ES-I3 (cell line): ENCODE measurements at regions not wholly inside any gene's neighbourhood (a gene's known extent, or its start where the extent isn't known, plus 50 kb on each side); places are given as distances from the start of the nearest gene placed in this dataset.
"Not testable (repeated sequence)": the region's sequence is repeated elsewhere in the genome, so short reads cannot be mapped to it uniquely, and the experiment has no call there.

Experiments
- H3K36me3 ChIP-seq: 2 replicates; pipeline ENCODE4 v1.6.1; 2013; ENCODE audit warnings: mild to moderate bottlenecking, low read length, control low read depth, moderate library complexity; ENCODE audit not compliant: insufficient read depth
- H3K4me1 ChIP-seq: 2 replicates; pipeline ENCODE4 v1.6.1; 2013; ENCODE audit warnings: mild to moderate bottlenecking, control low read depth, low read length; ENCODE audit not compliant: insufficient read depth
- H3K9ac ChIP-seq: 2 replicates; pipeline ENCODE4 v1.6.1; 2013; ENCODE audit warnings: low read depth, mild to moderate bottlenecking, low read length, moderate library complexity
- H3K9me3 ChIP-seq: 2 replicates; pipeline ENCODE4 v1.6.1; 2013; ENCODE audit warnings: mild to moderate bottlenecking, low read length, moderate library complexity; ENCODE audit not compliant: control insufficient read depth, insufficient read depth

DNA sequence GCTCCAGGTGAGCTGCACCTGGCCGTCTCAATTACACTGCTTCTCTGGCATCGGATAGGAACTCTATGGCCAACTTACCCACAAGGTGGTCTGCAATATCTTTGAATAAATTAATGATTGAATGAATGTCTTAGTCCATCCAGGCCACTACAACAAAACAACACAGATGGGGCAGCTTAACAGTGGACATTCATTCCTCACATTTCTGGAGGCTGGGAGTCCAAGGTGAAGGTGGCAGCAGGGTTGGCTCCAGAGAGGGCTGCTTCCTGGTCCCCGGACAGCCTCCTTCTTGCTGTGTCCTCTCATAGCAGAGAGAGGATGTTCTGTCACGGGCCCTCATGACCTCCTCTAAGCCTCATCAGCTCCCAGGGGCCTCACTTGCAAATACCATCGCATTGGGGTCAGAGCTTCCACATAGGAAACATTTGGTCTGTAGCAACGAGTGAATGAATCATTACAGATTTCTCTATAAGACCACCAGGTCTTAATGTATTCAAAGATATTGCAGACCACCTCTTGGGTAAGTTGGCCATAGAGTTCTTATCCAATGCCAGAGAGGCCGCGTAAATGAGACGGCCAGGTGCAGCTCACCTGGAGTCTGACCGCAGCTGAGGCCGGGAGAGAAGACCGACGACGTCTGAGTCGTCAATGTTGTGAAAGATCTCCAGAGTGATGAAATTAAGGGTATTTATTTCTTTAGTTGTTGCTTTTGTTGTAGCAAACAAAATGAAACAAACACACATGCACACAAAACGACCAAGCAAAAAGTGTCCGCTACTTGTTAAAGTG is 182.7 kb upstream of the C14orf180 start:
- Histone ChIP-seq H3K36me3 (no peaks in the 10 kb centered on the region), H3K9ac (no peak overlapping the region), H3K9me3 (peaks cover 3% of the 10 kb centered on the region), H3K4me1 (no peaks in the 10 kb centered on the region)

DNA sequence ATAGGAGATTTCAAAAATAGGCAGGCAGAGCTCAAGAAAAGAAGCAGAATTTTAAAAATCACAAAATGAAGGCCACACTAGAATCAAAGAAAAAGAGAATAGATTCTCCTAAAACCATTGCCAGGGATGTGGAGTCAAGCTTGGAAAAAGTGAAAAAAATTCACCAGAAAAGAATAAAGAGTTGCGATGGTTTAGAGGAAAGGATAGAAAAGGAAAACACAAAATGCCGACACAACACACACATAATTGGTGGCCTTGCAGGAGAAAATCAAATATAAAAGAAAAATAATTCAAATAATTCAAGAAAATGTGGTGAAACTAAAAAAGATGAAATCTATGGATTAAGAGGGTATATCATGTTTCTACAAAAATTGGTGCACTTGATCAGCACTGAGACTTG is 181.6 kb upstream of the C14orf180 start:
- Histone ChIP-seq H3K9me3 (peaks cover 3% of the 10 kb centered on the region), H3K9ac (no peak overlapping the region), H3K4me1 (no peaks in the 10 kb centered on the region)

GRCh38 chr14:104398656-104399055 is 180.9 kb upstream of the C14orf180 start:
- Histone ChIP-seq H3K4me1 (peaks cover 4% of the 10 kb centered on the region; the same call in 1 of the 2 replicates), H3K36me3 (no peaks in the 10 kb centered on the region), H3K9me3 (peaks cover 3% of the 10 kb centered on the region), H3K9ac (no peak overlapping the region)

More for the DNA sequence above, 181.6 kb upstream of the C14orf180 start:
- no peaks in the 10 kb centered on the region for H3K36me3 ChIP-seq

GRCh38 chr14:104399432-104400155 is 180.0 kb upstream of the C14orf180 start:
- Histone ChIP-seq H3K9ac (no peak overlapping the region), H3K4me1 (peaks cover 5% of the 10 kb centered on the region; the same call in 1 of the 2 replicates), H3K9me3 (peaks cover 3% of the 10 kb centered on the region), H3K36me3 (no peaks in the 10 kb centered on the region)

DNA sequence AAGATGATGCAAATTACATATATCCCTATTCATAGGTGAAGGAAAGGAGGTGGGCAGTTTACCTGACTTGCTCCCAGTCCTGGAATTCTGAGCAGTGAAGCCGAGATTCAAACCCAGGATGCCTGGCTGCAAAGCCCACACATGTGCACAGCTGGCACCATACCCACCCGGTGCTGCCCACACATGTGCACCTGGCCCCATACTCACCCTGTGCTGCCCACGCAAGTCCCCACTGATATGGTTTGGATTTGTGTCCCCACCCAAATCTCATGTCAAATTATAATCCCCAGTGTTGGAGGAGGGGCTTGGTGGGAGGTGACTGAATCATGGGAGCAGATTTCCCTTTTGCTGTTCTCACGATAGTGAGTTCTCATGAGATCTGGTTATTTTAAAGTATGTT is 179.2 kb upstream of the C14orf180 start:
- Histone ChIP-seq H3K36me3 (no peaks in the 10 kb centered on the region), H3K9me3 (peaks cover 3% of the 10 kb centered on the region), H3K9ac (no peak overlapping the region), H3K4me1 (peaks cover 5% of the 10 kb centered on the region; the same call in 1 of the 2 replicates)

- H3K9me3 ChIP-seq = peaks cover 3% of the 10 kb centered on the region
- H3K9ac ChIP-seq = no peak overlapping the region
- no peaks in the 10 kb centered on the region for H3K36me3 ChIP-seq
- peaks cover 5% of the 10 kb centered on the region; the same call in 1 of the 2 replicates for H3K4me1 ChIP-seq
Measured at GRCh38 chr14:104401785-104402184, 177.8 kb upstream of the C14orf180 start.

DNA sequence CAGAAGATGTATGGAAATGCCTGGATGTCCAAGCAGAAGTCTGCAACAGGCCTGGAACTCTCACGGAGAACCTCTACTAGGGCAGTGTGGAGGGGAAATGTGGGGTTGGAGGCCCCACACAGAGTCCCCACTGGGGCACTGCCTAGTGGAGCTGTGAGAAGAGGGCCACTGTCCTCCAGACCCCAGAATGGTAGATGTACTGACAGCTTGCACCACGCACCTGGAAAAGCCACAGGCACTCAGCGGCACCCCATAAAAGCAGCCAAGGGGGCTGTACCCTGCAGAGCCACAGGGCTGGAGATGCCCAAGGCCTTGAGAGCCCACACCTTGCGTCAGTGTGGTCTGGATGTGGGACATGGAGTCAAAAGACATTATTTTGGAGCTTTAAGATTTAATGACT is 177.3 kb upstream of the C14orf180 start:
- not testable (repeated sequence) for H3K9me3 ChIP-seq, H3K36me3 ChIP-seq, H3K9ac ChIP-seq, H3K4me1 ChIP-seq

DNA sequence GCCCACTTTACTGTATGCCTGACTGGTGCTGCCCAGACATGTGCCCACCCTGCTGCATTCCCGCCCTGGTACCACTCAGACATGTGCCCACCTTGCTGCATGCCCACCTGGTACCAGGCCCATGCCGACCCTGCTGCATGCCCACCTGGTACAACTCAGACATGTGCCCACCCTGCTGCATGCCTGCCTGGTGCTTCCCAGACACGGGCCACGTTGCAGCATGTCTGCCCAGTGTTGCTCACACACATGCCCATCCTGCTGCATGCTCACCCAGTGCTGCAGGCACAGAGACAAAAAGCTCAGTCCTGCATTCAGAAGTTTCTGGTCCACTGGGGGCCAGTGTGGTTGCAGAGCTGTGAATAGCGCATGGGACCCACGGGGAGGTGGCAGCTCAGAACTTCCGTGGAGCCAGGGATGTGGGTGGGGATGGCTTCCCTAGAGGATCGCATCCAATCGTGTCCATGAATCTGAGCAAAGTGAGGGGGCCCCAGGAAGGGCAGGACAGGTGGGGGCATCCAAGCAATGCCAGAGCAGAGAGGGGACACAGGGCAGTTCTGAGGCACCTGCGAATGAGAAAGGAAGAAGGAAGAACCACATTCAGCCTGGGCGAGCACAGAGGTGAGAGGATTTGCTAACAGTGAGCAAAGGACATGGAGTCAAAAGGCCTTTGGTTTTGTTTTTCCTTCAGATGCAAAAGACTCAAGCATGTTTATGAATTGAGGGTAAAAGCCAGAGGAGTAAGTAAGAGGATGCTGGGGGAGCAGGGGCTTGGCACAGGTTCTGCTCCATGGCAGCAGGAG is 175.9 kb upstream of the C14orf180 start:
- Histone ChIP-seq H3K4me1 (peaks cover 5% of the 10 kb centered on the region; the same call in 1 of the 2 replicates), H3K9me3 (peaks cover under 1% of the 10 kb centered on the region; the same call in 1 of the 2 replicates), H3K9ac (no peak overlapping the region), H3K36me3 (no peaks in the 10 kb centered on the region)

GRCh38 chr14:104404922-104405321 is 174.6 kb upstream of the C14orf180 start:
- no peaks in the 10 kb centered on the region for H3K36me3 ChIP-seq
- peaks cover 2% of the 10 kb centered on the region; the same call in 1 of the 2 replicates for H3K9me3 ChIP-seq
- peaks cover 5% of the 10 kb centered on the region; the same call in 1 of the 2 replicates for H3K4me1 ChIP-seq

DNA sequence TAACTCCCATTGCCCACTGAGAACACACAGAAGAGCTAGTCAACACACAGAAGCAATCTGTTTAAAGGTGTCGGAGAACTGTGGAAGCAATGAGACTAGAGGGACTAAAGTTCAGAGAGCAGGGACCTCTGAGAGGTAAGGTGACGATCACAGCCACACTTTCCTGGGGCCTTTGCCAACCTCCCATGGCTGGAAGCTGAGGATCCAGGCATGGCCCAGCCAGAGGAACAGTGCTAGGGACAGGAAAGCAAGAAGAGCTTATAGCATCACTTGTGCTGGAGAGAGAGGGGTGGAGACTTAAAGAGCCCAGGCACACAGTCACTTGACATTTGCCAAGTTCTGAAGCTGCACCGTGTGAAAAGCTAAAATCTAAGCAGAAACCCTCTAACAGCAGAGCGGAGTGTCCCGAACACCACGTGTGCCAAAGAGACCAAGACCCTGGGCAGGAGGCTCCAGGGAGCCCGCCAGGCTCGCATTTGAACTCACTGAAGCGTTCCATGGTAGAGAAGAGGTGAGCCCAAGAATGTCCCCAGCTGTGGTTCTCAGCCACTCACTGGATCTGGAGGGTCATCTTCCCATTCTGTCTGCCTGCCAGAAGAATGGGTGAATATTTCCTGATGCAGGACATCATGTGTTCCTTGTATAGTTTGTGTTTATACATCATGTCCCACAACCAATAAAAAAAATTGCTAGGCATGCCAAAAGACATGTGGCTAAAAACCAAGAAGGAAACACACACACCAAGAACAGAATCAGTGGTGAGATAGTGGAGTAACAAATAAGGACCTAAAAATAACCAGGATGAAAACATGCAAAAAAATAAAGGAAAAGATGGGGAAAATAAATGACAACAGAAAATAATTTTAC is 174.0 kb upstream of the C14orf180 start:
- peaks cover 2% of the 10 kb centered on the region; the same call in 1 of the 2 replicates for H3K9me3 ChIP-seq

More at GRCh38 chr14:104404922-104405321, 174.6 kb upstream of the C14orf180 start:
- H3K9ac ChIP-seq = no peak overlapping the region

GRCh38 chr14:104406831-104407230 is 172.7 kb upstream of the C14orf180 start:
- H3K4me1 ChIP-seq = peaks cover 5% of the 10 kb centered on the region; the same call in 1 of the 2 replicates
- H3K9ac ChIP-seq = no peak overlapping the region
- H3K9me3 ChIP-seq = 0 out of 2 replicates have a peak, but pooled peaks cover 2% of the 10 kb centered on the region
- H3K36me3 ChIP-seq = no peaks in the 10 kb centered on the region

More for the DNA sequence above, 174.0 kb upstream of the C14orf180 start:
- Histone ChIP-seq H3K4me1 (peaks cover 5% of the 10 kb centered on the region; the same call in 1 of the 2 replicates), H3K36me3 (no peaks in the 10 kb centered on the region), H3K9ac (no peak overlapping the region)

DNA sequence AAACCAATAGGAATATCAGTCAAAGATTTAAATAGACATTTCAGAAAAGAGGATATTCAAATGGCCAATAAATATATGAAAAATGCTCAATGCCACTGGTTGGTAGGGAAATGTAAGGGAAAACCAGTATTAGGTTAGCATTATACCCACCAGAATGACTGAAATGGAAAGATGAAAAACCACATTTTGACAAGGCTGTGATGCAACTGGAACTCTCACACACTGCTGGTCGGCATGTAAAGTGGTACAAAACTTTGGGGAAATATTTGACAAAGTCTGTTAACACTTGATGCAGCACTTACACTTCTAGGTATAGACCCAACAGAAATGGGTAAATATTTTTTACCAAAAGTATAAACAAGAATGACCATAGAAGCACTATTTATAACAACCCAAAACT is 163.2 kb upstream of the C14orf180 start:
- no peaks in the 10 kb centered on the region for H3K4me1 ChIP-seq
- H3K9me3 ChIP-seq = no peaks in the 10 kb centered on the region
- no peaks in the 10 kb centered on the region for H3K36me3 ChIP-seq
- no peak overlapping the region for H3K9ac ChIP-seq

DNA sequence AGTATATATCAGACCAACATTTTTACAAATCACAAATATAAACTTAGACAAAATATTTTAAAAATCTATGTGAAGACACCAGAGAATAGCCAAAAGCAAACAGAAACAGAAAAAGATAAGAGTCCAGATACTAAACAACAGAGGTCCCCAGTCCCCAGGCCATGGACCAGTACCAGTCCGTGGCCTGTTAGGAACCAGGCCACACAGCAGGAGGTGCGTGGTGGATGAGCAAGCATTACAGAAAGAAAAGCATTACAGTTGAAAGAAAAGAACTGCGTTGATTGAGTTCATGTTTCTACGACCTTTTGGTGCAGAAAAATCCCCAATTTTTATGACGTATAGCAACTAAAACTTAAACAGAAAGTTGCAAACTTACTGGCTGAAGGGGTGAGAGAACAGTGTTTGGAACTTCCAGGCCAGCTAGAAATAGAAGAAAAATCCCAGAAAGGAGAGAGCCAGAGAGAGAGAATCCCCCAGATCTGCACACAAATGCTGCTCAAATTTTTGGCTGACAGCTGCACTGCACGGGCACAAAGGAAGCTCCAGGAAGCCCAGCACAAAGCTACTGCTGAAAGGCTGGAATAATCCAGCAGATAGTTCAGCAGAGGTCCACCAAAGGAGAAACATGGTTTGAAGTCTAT is 159.6 kb upstream of the C14orf180 start:
- no peaks in the 10 kb centered on the region for H3K36me3 ChIP-seq
- no peaks in the 10 kb centered on the region for H3K4me1 ChIP-seq
- H3K9me3 ChIP-seq = no peaks in the 10 kb centered on the region
- no peak overlapping the region for H3K9ac ChIP-seq
